ENCODE measurements at regions not wholly inside any gene's neighbourhood (a gene's known extent, or its start where the extent isn't known, plus 50 kb on each side); places are given as distances from the start of the nearest gene placed in this dataset.

DNA sequence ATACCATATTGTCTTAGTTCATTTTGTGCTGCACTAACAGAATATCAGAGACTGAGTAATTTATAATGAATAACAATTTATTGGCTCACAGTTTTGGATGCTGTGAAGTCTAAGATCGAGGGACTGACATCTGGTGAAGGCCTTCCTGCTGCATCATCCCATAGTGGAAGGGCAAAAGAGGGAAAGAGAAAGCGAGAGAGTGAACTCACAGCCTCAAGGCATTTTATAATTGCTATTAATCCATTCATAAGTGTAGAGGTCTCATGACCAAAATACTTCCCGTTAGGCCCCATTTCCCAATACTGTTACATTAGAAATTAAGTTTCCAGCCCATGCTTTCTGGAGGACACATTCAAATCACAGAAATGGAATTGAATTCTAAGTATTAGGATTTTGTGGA is 554.4 kb downstream of the TRAM1L1 start (continued):
- no peak for TF ChIP-seq PCBP2 (optimal IDR thresholded peaks at IDR 0.05; ENCODE audit: low read depth, low read length, poor library complexity, severe bottlenecking)
- TF ChIP-seq, protein P1, sequence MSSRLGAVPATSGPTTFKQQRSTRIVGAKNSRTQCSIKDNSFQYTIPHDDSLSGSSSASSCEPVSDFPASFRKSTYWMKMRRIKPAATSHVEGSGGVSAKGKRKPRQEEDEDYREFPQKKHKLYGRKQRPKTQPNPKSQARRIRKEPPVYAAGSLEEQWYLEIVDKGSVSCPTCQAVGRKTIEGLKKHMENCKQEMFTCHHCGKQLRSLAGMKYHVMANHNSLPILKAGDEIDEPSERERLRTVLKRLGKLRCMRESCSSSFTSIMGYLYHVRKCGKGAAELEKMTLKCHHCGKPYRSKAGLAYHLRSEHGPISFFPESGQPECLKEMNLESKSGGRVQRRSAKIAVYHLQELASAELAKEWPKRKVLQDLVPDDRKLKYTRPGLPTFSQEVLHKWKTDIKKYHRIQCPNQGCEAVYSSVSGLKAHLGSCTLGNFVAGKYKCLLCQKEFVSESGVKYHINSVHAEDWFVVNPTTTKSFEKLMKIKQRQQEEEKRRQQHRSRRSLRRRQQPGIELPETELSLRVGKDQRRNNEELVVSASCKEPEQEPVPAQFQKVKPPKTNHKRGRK (CRISPR knock-in tag; IDR thresholded peaks at IDR 0.05) = no peak

DNA sequence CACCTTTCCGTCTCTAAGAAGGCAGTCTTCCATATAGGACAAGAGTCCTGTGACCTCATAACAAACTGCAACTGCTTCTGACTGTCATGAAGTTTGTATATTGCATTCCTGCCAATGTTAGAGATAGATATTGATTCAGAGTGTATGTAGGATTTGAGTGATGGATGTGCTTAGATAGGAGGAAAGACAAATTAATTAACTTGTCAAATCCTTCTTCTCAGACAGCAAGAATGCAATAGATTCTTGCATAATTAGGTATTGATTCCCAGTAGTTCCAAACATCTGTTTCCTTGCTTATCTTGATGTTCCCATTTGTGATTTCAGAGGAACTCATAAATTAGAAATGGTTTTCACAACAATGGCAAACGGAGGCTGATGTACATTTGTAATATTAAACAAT is 555.3 kb downstream of the TRAM1L1 start:
- intact Hi-C loops (cut with micrococcal nuclease; ENCODE audit: unreplicated experiment) (no loop called here), in situ Hi-C loops (cut with HindIII; ENCODE audit: extremely low pct_ligation_motif_present, low pct_unique_long_range_greater_than_20kb) (no loop called here)
- no peak overlapping the region for H3K4me2 ChIP-seq (ENCODE audit: low read depth, low read length)
- H3K4me1 ChIP-seq (ENCODE audit: insufficient read depth, low read length) = no peaks in the 10 kb centered on the region
- H3K27ac ChIP-seq (ENCODE audit: extremely low read length, insufficient read depth, low read length) = no peak overlapping the region
- no peaks in the 10 kb centered on the region for H3K79me2 ChIP-seq (ENCODE audit: insufficient read depth, low read length)
- H3K27me3 ChIP-seq (ENCODE audit: control insufficient read depth in 1 of 2, insufficient read depth in 2 of 2, low read length in 2 of 2) = no peaks in the 10 kb centered on the region
- TF ChIP-seq PCBP1 (IDR thresholded peaks at IDR 0.05; ENCODE audit: borderline replicate concordance, low read depth, low read length) = no peak
- no peaks in the 10 kb centered on the region for H3K9me3 ChIP-seq (ENCODE audit: low read length)
- FAIRE-seq = no peak
- WGBS (ENCODE audit: low lambda C conversion rate) = 15% methylated on average over 2 of the region's 2 CpGs
- CTCF ChIA-PET (ENCODE audit: low intra/inter-chr PET ratio, low total read pairs) = no interaction called here
- no TSS peak for BruUV-seq (replicated peaks)
- no peak overlapping the region for H2AFZ ChIP-seq (ENCODE audit: low read length)
- no peak overlapping the region for H3K9ac ChIP-seq (ENCODE audit: insufficient read depth, low read depth, low read length)
- ATAC-seq = no peak
- POLR2A ChIA-PET = no interaction called here
- no peak overlapping the region for H3K4me3 ChIP-seq (replicated peaks in 1 of 3; ENCODE audit: insufficient read depth in 1 of 3, low read depth in 2 of 3, low read length in 3 of 3)
- H3K36me3 ChIP-seq (replicated peaks in 1 of 2; ENCODE audit: control insufficient read depth in 1 of 2, insufficient read depth in 2 of 2, low read length in 2 of 2) = no peaks in the 10 kb centered on the region
- no peak for DNase-seq (ENCODE audit: low spot score)
- no peaks in the 10 kb centered on the region for H4K20me1 ChIP-seq (ENCODE audit: insufficient read depth, low read length)

DNA sequence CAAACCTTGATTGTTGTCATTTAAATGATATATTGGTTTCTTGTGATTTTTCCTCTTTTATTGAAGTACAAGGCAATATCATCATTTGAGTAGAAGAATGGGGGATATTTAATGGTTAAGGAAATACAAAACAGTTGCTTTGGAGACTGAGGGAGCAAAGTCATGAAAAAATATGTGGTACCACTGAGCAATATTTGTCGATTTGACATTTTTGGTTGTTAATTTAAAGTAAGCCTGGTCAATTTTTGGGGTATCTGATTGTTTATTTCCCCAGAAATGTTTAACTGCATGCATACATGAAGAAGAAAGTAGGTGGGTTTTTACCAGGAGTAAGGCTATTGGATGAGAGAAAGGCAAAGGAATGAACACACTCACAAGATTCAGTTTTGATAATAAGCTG is 556.2 kb downstream of the TRAM1L1 start:
- Histone ChIP-seq H3K9me3 (ENCODE audit: low read length) (no peaks in the 10 kb centered on the region), H3K79me2 (ENCODE audit: insufficient read depth, low read length) (no peaks in the 10 kb centered on the region), H2AFZ (ENCODE audit: low read length) (no peak overlapping the region), H4K20me1 (ENCODE audit: insufficient read depth, low read length) (no peaks in the 10 kb centered on the region), H3K9ac (ENCODE audit: insufficient read depth, low read depth, low read length) (no peak overlapping the region), H3K4me3 (replicated peaks in 1 of 3; ENCODE audit: insufficient read depth in 1 of 3, low read depth in 2 of 3, low read length in 3 of 3) (no peak overlapping the region), H3K36me3 (replicated peaks in 1 of 2; ENCODE audit: control insufficient read depth in 1 of 2, insufficient read depth in 2 of 2, low read length in 2 of 2) (no peaks in the 10 kb centered on the region), H3K27me3 (ENCODE audit: control insufficient read depth in 1 of 2, insufficient read depth in 2 of 2, low read length in 2 of 2) (no peaks in the 10 kb centered on the region), H3K4me2 (ENCODE audit: low read depth, low read length) (no peak overlapping the region), H3K4me1 (ENCODE audit: insufficient read depth, low read length) (no peaks in the 10 kb centered on the region), H3K27ac (ENCODE audit: extremely low read length, insufficient read depth, low read length) (no peak overlapping the region)
- in situ Hi-C loops (cut with HindIII; ENCODE audit: extremely low pct_ligation_motif_present, low pct_unique_long_range_greater_than_20kb) = no loop called here
- ChIA-PET POLR2A (no interaction called here), CTCF (ENCODE audit: low intra/inter-chr PET ratio, low total read pairs) (no interaction called here)
- no TSS peak for BruUV-seq (replicated peaks)
- FAIRE-seq (no peak), ATAC-seq (no peak), DNase-seq (ENCODE audit: low spot score) (no peak)
- intact Hi-C loops (cut with micrococcal nuclease; ENCODE audit: unreplicated experiment) = no loop called here
- 0% methylated on average over 1 of the region's 1 CpG for WGBS (ENCODE audit: low lambda C conversion rate)
- TF ChIP-seq MAFF (IDR thresholded peaks at IDR 0.05; ENCODE audit: low read depth, low read length) (peak; percentile 68), HDAC1 (CRISPR knock-in tag; IDR thresholded peaks at IDR 0.05) (no peak), MAFK (conservative IDR thresholded peaks at IDR 0.05 in 1 of 2, IDR thresholded peaks at IDR 0.05 in 1 of 2; ENCODE audit: low read length in 2 of 2) (peak; percentile 54 to 60)

Data from HepG2 (cell line).